C1 segment of cervical spinal cord (tissue), 14 donors: ENCODE measurements at regions not wholly inside any gene's neighbourhood (a gene's known extent, or its start where the extent isn't known, plus 50 kb on each side); places are given as distances from the start of the nearest gene placed in this dataset.

Experiments
- DNase-seq, 14 donors: peaks; one replicate each; lab custom pipeline; 2025; lab: John Stamatoyannopoulos, UW

GRCh38 chrX:43008356-43008755 is 230.4 kb upstream of the PPP1R2C start:
- DNase-seq, result no peak

DNA sequence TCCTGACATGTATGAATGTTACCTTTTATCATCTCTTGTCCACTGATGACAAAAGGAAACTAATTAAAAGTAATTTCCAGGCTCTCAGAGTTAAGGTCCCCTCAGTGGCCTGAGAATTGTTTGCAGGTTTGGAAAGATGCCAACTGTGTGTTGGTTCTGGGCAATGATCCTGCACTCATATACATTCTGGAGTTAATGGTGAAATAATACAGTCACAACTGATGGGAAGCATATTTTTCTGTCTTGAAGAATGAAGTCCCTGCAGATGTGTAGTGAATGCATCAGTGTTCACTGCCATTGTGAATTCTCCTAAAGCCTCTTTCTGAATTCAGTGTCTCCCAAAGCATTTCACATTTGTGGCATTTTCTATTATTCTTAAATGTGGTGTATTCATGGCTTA is 238.1 kb upstream of the PPP1R2C start:
- DNase-seq, result no peak

- DNase-seq, result no peak
Measured at GRCh38 chrX:43018031-43018430, 240.1 kb upstream of the PPP1R2C start.

DNA sequence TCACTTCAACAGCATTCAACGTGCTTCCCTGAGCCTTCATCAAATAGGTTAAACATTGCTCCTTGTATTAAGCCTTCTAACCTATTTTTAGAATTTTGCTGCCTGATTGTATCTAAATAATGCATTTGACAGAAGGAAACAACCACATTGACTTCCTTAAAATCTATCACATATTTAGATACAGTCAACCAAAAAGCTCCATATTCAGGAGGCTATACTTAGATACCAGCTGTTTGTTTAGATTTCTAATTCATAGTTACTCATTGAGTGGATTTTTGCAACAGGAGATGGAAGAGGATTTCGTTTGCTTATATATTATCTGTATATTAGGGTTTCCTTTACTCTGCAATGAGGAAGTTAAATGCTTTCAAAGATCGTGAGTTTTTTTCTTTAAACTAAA is 241.1 kb upstream of the PPP1R2C start:
- DNase-seq, result no peak

DNA sequence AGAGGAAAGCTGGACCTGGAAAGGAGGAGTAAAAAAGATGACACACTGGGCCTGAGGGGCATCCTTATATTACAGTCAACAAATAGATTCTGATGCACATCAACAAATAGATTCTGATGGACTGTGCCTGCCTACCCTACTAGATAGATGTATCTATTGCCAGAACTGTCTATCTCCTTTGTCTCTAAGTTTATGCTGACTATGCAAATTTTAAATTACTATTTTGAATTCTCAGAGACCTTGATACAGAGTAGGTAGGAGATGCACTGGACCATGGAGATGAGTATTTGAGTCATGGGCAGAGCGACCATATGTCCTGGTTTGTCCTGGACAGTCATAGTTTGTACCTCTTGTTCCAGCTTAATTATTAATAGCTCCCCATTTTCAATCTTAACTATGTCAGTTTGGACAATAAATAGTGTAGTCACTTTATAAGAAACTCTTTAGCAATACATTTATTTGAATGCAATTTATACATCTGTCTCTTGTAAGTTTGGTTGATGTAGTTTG is 247.9 kb upstream of the PPP1R2C start:
- no peak for DNase-seq

GRCh38 chrX:43064096-43064495 is 286.1 kb upstream of the PPP1R2C start:
- DNase-seq, result no peak

DNA sequence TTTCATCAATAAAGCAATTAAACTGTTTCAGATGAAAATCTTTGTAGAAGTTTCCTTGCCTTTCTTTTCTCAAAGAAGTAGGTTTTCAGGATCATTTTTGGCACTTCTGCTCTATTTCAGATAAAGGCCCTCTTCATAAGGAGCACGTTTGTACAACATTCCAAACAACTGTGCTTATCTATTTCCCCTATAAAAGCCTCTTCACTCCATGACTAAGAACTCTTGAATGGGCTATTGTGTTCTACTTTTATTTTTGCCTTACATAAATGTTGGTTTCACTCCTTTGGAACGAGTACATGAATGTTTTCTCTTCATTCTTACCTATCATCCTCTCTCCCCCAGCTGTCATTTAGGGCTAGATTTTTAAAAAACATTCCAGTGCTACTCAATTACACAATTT is 288.0 kb upstream of the PPP1R2C start:
- no peak for DNase-seq

- DNase-seq, result no peak
Measured at GRCh38 chrX:43068639-43069038, 290.7 kb upstream of the PPP1R2C start.

GRCh38 chrX:43083016-43083415 is 305.1 kb upstream of the PPP1R2C start:
- DNase-seq, result no peak

DNA sequence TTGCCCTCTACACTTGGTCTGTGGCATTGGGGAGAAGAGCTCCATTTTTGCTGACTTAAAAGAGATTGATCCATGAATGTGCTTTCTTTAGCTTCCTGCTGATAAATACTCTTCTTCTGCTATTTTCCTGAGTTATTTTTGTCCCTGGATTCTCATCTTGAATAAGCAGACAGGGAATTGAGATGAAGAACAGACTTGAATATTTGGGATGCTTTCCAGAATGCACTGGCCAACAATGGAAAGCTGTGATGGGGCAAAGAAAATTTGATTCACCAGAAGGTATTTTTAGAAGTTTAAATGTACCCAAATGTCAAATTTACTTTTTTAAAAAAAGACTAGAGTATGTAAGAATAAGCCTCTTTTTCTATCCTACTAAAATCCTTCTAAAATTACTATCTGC is 309.9 kb upstream of the PPP1R2C start:
- DNase-seq, result no peak

GRCh38 chrX:43096830-43097229 is 318.9 kb upstream of the PPP1R2C start:
- DNase-seq, result no peak

DNA sequence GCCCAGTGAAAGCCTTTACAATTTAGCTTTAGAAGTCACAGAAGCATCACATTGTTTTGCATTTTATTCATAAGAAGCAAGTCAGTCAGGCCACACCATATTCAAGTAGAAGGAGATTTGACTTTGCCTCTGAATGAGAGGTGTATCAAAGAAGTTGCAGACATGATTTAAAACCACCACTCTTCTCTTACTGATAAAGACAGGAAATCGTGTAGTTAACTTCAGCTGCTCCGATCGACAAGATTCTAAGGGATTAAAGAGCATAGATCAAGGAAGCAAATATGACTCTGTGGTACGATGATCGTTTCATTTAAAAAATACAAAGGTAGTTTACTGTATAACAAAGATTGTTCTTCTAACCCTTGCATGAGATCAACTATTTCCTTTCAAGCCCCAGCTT is 328.0 kb upstream of the PPP1R2C start:
- no peak for DNase-seq

DNA sequence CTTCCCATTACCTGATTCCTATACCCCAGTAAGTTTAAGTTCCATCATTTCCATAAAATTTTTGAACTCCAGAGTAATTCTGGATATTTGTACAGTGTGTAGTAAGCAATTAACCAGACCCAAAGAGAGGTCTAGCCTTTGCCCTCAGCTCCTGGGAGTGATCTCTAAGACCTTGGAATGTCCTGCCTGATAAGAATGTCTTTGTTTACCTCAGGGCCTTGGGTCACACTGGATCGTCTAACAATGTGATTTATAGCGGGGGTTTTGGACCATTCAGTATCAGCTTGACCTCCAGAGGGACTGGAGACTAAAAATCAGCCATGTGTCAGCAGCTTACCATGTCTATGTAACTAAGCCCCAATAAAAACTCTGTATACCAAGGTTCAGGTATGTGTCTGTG is 330.9 kb upstream of the PPP1R2C start:
- DNase-seq, result no peak

DNA sequence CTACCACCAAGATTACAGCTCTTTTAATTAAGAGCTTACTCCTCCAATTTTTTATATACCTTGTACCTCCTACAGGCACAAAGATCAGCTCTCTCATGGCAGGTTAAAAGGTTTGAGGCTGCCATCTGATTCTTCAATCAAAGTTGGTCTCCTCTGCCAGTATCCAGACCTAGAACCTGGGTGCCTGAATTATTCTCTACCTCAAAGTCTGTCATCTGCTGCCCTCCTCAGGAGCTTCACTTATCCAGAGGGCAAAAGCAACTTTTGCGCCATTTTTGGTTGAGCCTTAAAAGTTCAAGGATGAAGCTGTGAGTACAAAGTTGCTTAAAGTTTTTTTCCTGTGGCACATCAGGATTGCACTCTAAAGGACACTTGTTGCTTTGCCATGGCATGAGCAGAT is 343.7 kb upstream of the PPP1R2C start:
- no peak for DNase-seq

- no peak for DNase-seq
Measured at GRCh38 chrX:43139645-43140044, 361.7 kb upstream of the PPP1R2C start.

- DNase-seq, result no peak
Measured at GRCh38 chrX:43140582-43140981, 362.6 kb upstream of the PPP1R2C start.

DNA sequence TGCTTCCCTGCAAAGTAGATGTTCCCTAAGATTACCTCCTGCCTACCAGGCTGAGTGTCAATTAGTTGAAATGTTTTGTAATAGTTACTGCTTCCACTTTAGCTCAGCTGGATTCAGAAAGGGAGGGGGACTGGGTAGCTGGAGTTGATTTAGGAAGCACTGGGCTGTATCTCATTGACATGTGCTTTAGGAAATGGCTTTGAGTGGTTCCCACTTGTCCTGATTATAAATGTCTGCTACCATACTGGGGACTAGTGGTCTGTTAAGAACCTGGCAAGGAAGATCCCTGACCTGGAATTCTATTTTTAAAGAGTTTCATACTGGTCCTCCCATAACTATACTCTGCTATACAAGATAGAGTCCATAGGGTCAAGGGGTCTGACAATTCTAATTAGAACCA is 363.9 kb upstream of the PPP1R2C start:
- DNase-seq, result no peak

- no peak for DNase-seq
Measured at GRCh38 chrX:43148305-43148704, 370.3 kb upstream of the PPP1R2C start.

DNA sequence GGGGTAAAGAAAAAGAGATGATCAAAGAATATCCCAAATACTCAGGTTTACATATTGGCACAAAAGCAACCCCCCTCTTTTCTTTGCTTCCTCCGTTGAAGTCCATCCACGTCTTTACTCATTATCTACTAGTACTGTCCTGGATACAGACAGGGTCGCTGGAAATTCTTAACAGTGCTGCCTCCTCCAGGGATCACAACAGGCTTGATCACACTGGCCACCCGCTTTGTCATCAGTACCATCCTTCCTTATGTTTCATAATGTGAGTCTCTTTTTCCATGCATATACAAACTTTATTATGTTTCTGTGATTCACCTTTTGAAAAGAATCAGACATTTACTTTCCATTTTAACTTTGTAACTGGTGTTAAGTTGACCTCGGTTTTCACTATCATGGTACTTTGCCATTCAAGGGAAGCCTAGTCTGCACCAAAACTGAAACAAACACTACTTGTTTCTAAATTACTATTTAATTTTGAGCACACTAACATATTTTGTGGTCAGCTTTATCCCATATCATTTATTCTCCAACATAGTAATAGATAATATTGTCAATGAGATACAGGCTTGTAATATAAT is 387.5 kb upstream of the PPP1R2C start:
- no peak for DNase-seq

DNA sequence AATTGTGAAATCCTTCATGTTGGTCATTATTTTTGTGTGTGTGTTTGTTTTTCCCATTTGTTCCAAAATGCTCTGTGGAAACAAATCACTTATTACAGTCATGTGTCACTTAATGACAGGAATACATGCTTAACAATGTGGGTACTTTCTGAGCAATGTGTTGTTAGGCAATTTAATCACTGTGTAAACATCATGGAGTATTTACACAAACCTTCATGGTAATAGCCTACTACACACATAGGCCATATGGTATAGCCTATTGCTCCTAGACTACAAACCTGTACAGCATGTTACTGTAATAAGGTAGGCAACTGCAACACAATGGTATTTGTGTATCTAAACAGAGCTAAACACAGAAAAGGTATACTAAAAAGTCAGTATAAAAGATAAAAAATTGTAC is 388.9 kb upstream of the PPP1R2C start:
- no peak for DNase-seq

DNA sequence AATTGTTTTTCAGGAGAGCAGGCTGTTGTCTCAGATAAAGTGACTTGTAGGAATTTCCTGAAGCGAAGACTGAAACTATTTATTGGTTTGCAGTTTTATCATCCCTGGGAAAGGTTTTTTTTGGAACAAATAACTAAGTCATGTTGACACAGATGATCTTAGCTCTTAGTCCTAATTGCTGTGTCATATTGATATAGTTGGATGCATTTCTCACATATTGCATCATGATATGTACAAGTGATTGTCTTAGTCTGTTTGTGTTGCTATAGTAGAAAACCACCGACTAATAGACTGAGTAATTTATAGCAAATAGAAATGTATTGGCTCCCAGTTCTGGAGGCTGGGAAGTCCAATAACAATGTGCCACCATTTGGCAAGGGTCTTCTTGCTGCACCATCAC is 397.5 kb upstream of the PPP1R2C start:
- no peak for DNase-seq

- no peak for DNase-seq
Measured at GRCh38 chrX:43176686-43177085, 398.7 kb upstream of the PPP1R2C start.

- DNase-seq, result no peak
Measured at GRCh38 chrX:43188296-43188695, 410.3 kb upstream of the PPP1R2C start.

GRCh38 chrX:43211570-43211969 is 433.6 kb upstream of the PPP1R2C start:
- no peak for DNase-seq
